C4-2B (cell line): ENCODE measurements at regions not wholly inside any gene's neighbourhood (a gene's known extent, or its start where the extent isn't known, plus 50 kb on each side); places are given as distances from the start of the nearest gene placed in this dataset.

Source experiments
- ZFX ChIP-seq: fragments of 450-650 bp; IDR thresholded peaks from 2 replicates; pipeline ENCODE4 v1.6.1; 2017
- TF ChIP-seq, protein P1 (sequence below): fragments of 450-650 bp; conservative IDR thresholded peaks from 2 replicates; pipeline ENCODE4 v1.5.1; 2017; ENCODE audit warnings: mild to moderate bottlenecking

DNA sequence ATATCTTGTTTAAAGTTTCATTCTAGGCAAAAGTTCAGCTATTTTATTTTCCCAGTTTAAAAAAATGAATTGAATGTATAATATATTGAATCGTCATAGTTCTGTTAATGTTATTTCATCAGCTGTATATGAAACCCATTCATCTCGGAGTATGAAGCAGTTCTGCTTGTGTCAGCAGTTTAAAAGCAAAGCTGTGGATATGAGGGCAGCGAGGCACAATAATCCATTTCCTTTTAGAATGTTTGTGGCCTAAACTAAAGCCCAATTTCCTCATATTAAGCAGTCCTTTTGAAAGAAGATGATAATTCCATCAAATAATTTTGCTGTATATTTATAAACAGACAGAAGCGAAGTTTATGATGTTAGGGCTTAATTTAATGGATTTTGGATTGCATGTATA is 300.1 kb downstream of the SAMD5 start:
- TF ChIP-seq, protein P1, sequence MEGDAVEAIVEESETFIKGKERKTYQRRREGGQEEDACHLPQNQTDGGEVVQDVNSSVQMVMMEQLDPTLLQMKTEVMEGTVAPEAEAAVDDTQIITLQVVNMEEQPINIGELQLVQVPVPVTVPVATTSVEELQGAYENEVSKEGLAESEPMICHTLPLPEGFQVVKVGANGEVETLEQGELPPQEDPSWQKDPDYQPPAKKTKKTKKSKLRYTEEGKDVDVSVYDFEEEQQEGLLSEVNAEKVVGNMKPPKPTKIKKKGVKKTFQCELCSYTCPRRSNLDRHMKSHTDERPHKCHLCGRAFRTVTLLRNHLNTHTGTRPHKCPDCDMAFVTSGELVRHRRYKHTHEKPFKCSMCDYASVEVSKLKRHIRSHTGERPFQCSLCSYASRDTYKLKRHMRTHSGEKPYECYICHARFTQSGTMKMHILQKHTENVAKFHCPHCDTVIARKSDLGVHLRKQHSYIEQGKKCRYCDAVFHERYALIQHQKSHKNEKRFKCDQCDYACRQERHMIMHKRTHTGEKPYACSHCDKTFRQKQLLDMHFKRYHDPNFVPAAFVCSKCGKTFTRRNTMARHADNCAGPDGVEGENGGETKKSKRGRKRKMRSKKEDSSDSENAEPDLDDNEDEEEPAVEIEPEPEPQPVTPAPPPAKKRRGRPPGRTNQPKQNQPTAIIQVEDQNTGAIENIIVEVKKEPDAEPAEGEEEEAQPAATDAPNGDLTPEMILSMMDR = no peak
- TF ChIP-seq ZFX = no peak
